Chondrocyte (in vitro differentiated cells): ENCODE measurements at regions not wholly inside any gene's neighbourhood (a gene's known extent, or its start where the extent isn't known, plus 50 kb on each side); places are given as distances from the start of the nearest gene placed in this dataset.

Experiments
- DNase-seq: peaks from one replicate; pipeline ENCODE4 v3.0.0; 2021; ENCODE audit warnings: mixed read lengths, low spot score
- H3K27ac Mint-ChIP-seq: one replicate; pipeline ENCODE4 v1.8.0; 2021; ENCODE audit warnings: mild to moderate bottlenecking, moderate library complexity, mixed read lengths; ENCODE audit not compliant: unreplicated experiment
- H3K27me3 Mint-ChIP-seq: 2 replicates; pipeline ENCODE4 v1.8.0; 2021; ENCODE audit warnings: low read depth, mixed read lengths
- H3K36me3 Mint-ChIP-seq: 2 replicates; pipeline ENCODE4 v1.8.0; 2021; ENCODE audit warnings: low read depth, mixed read lengths
- H3K4me1 Mint-ChIP-seq: 2 replicates; pipeline ENCODE4 v1.8.0; 2021; ENCODE audit warnings: low read depth, mild to moderate bottlenecking, mixed read lengths
- H3K4me3 Mint-ChIP-seq: one replicate; pipeline ENCODE4 v1.8.0; 2021; ENCODE audit warnings: mild to moderate bottlenecking, moderate library complexity, mixed read lengths; ENCODE audit not compliant: unreplicated experiment
- H3K9me3 Mint-ChIP-seq: 2 replicates; pipeline ENCODE4 v1.8.0; 2021; ENCODE audit warnings: low read depth, mixed read lengths
- CTCF ChIP-seq: fragments of 200-600 bp; sonication (generic); IDR thresholded peaks from 2 replicates; pipeline ENCODE4 v1.5.0; 2021; ENCODE audit warnings: antibody characterized with exemption, mild to moderate bottlenecking, moderate library complexity

- H3K27ac Mint-ChIP-seq: no peak overlapping the region
- no peak for TF ChIP-seq CTCF
- no peak for DNase-seq
- H3K9me3 Mint-ChIP-seq: peaks cover 9% of the 10 kb centered on the region
- H3K36me3 Mint-ChIP-seq: no peaks in the 10 kb centered on the region
- no peaks in the 10 kb centered on the region for H3K27me3 Mint-ChIP-seq
- peaks cover 33% of the 10 kb centered on the region for H3K4me1 Mint-ChIP-seq
- H3K4me3 Mint-ChIP-seq: no peak overlapping the region
Measured at GRCh38 chr17:14733376-14733775, 432.5 kb downstream of the HS3ST3B1 start.

DNA sequence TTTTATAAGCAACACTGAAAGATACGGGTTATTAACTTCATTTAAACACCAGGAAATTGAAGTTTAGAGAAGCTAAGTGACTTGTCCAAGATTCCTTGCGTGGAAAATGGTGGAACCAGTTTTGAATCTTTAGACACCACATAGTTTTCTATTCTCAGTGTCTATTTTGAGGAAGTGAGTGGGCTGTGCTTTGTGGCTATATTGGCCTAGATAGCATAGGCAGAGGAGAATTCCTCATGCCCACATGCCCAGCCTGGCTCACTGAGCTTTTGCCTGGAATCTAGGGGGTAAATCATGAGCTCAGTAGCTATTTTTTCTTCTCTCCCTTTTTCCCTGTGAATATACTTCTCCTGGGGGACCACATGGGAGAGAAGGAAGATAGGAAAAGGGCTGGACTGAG is 431.3 kb downstream of the HS3ST3B1 start:
- TF ChIP-seq CTCF: no peak
- Mint-ChIP-seq H3K27me3 (no peaks in the 10 kb centered on the region), H3K4me1 (peaks cover 22% of the 10 kb centered on the region), H3K4me3 (no peak overlapping the region), H3K27ac (no peak overlapping the region), H3K36me3 (no peaks in the 10 kb centered on the region), H3K9me3 (peaks cover 9% of the 10 kb centered on the region)
- no peak for DNase-seq

DNA sequence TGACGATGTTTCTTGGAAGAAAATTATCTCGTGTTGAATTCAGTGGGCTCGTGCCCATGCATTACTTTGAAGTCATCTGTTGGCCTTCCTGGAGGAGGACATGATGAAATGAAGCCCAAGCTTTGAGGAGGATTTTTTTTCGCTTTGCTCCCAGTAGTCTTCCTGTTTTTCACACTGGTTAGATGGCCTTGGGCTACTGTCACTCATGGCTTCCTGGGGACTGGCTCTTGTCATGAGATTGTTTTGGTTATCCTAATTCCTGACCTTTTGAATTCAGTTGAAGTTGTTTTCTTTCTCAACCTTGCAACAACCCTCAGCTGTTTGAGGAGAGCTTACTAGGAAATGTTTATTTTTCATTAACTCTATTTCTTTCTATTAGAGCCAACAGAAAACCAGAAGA is 430.7 kb downstream of the HS3ST3B1 start:
- no peak overlapping the region for H3K27ac Mint-ChIP-seq
- TF ChIP-seq CTCF: no peak
- H3K36me3 Mint-ChIP-seq: no peaks in the 10 kb centered on the region
- no peak overlapping the region for H3K4me3 Mint-ChIP-seq
- peaks cover 17% of the 10 kb centered on the region for H3K4me1 Mint-ChIP-seq
- H3K27me3 Mint-ChIP-seq: no peaks in the 10 kb centered on the region
- H3K9me3 Mint-ChIP-seq: peaks cover 9% of the 10 kb centered on the region
- DNase-seq: no peak

DNA sequence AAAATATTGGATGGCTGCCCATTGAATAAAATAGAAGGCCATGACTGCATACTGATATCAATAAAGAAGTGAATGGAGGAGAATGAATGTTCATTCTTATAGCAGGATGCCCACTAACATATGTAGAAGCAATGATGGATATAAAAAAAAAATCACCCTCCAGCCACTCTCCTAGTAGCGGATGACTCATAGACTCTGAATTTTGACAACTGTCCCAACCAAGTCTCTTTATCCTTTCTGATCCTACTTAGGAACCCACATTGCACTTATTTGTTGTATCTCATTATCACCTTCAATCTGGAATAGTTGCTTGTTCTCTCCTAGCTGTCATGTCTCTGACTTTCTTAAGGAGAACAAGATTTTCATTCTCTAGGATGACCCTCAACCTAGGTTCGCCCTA is 429.9 kb downstream of the HS3ST3B1 start:
- no peaks in the 10 kb centered on the region for H3K36me3 Mint-ChIP-seq
- no peak for TF ChIP-seq CTCF
- DNase-seq: no peak
- H3K27me3 Mint-ChIP-seq: no peaks in the 10 kb centered on the region
- H3K4me1 Mint-ChIP-seq: peaks cover 17% of the 10 kb centered on the region
- H3K9me3 Mint-ChIP-seq: peaks cover 9% of the 10 kb centered on the region
- no peak overlapping the region for H3K4me3 Mint-ChIP-seq
- H3K27ac Mint-ChIP-seq: no peak overlapping the region

DNA sequence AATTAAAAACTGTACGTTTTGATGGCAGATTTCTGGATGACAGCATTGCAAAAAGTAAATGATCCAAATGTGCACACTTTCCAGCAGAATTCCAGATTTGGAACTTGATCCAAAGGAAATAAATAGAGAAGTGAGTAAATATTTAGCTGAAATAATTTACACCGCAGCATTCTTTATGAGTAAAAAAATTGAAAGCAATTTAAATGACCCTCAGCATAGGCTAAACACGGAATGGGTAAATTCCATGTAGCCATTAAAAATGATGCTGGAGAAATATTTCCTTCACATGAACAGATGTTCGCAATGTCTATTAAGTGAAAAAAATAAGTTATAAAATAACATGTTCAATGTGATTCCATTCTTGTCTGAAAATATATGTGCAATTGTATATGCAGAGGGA is 424.8 kb downstream of the HS3ST3B1 start:
- Mint-ChIP-seq H3K27ac (no peak overlapping the region), H3K9me3 (peaks cover 10% of the 10 kb centered on the region), H3K27me3 (no peaks in the 10 kb centered on the region), H3K4me3 (no peak overlapping the region), H3K36me3 (no peaks in the 10 kb centered on the region), H3K4me1 (peaks cover 2% of the 10 kb centered on the region)
- DNase-seq: no peak
- TF ChIP-seq CTCF: no peak
